Uterus (tissue), 3 donors: ENCODE measurements at regions not wholly inside any gene's neighbourhood (a gene's known extent, or its start where the extent isn't known, plus 50 kb on each side); places are given as distances from the start of the nearest gene placed in this dataset.

Source experiments
- DNase-seq, 2 donors: peaks; one replicate each; pipeline ENCODE4 v3.0.0-alpha.2; 2019 to 2020
- H3K27ac ChIP-seq, 2 donors: fragments of 200-600 bp; sonication (generic); 1 replicate in 1 of 2; 2 replicates in 1 of 2; pipeline ENCODE4 v1.5.1; 2016 to 2018
- H3K27me3 ChIP-seq, 2 donors: fragments of 200-600 bp; sonication (generic); one replicate each; pipeline ENCODE4 v1.5.1; 2018 to 2019; ENCODE audit warnings: control low read depth in 1 of 2
- H3K36me3 ChIP-seq, 2 donors: fragments of 200-600 bp; sonication (generic); one replicate each; pipeline ENCODE4 v1.5.1; 2019; ENCODE audit warnings: control low read depth in 1 of 2
- H3K4me1 ChIP-seq, 2 donors: fragments of 200-600 bp; sonication (generic); one replicate each; pipeline ENCODE4 v1.5.1; 2018 to 2019; ENCODE audit warnings: control low read depth in 1 of 2
- H3K4me3 ChIP-seq, 2 donors: fragments of 200-600 bp; sonication (generic); 1 replicate in 1 of 2; 2 replicates in 1 of 2; pipeline ENCODE4 v1.5.1; 2018 to 2019; ENCODE audit warnings: mild to moderate bottlenecking in 1 of 2
- H3K9me3 ChIP-seq, 2 donors: fragments of 200-600 bp; sonication (generic); one replicate each; pipeline ENCODE4 v1.5.1; 2019; ENCODE audit warnings: control low read depth in 1 of 2
- POLR2A ChIP-seq, 2 donors: fragments of 450-650 bp; IDR thresholded peaks; one replicate each; pipeline ENCODE4 v1.6.1; 2016; ENCODE audit warnings: antibody characterized with exemption in 2 of 2, mild to moderate bottlenecking in 1 of 2, moderate library complexity in 1 of 2
- intact Hi-C: fragments of 100-400 bp; cut with DNase I; formaldehyde crosslinking; loops from one replicate; pipeline ENCODE4 v1.15.1; 2023; ENCODE audit warnings: low total_unique reads
- TF ChIP-seq, protein P1 (sequence below), 4 experiments: fragments of 200-600 bp in 2 of 4; fragments of 450-650 bp in 2 of 4; sonication (generic) in 2 of 4; IDR thresholded peaks; one replicate each; pipeline ENCODE4 v1.5.1; 2016 to 2019; ENCODE audit warnings: antibody characterized with exemption in 4 of 4, mild to moderate bottlenecking in 2 of 4, moderate library complexity in 1 of 4
- donor health status: DM: yes; HTN: yes; CAD: no.

DNA sequence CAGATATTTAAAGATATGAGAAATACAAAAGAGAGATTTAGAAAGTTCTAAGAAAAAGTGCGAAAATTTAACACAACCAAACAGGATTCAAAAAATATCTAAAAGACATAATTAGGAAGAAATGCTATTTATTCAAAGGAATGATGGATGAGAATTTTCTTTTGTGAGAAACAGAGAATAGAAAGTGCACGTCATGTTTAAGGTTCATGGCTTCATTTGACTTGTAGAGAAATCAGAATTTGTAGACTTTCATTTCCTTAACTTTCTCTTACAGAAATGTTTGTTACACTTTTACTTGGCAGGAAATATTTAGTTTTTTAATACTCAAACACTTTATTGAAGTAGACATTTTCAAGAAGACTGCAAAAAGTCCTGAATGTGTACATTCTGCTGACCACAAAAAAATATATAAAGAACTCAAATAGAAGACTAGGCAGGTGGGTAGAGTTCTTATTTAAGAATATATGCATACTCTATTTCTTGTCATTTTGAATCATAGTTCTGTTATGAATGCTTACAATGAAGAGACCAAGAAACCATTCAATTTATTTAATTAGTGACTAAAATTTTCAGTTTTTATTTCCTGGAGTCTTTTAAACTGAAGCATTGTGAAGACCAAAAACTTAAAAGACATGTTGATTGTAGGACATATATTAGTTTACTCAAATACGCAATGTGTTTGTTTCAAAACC is 710.5 kb upstream of the HS3ST5 start:
- intact Hi-C loops: no loop called here
- Histone ChIP-seq H3K27me3 (no peaks in the 10 kb centered on the region), H3K4me1 (no peaks in the 10 kb centered on the region), H3K27ac (no peak overlapping the region), H3K36me3 (no peaks in the 10 kb centered on the region), H3K9me3 (no peaks in the 10 kb centered on the region), H3K4me3 (no peak overlapping the region)
- DNase-seq: no peak
- TF ChIP-seq POLR2A (IDR thresholded peaks at IDR 0.05): no peak
- TF ChIP-seq, protein P1, sequence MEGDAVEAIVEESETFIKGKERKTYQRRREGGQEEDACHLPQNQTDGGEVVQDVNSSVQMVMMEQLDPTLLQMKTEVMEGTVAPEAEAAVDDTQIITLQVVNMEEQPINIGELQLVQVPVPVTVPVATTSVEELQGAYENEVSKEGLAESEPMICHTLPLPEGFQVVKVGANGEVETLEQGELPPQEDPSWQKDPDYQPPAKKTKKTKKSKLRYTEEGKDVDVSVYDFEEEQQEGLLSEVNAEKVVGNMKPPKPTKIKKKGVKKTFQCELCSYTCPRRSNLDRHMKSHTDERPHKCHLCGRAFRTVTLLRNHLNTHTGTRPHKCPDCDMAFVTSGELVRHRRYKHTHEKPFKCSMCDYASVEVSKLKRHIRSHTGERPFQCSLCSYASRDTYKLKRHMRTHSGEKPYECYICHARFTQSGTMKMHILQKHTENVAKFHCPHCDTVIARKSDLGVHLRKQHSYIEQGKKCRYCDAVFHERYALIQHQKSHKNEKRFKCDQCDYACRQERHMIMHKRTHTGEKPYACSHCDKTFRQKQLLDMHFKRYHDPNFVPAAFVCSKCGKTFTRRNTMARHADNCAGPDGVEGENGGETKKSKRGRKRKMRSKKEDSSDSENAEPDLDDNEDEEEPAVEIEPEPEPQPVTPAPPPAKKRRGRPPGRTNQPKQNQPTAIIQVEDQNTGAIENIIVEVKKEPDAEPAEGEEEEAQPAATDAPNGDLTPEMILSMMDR (IDR thresholded peaks at IDR 0.05): no peak

DNA sequence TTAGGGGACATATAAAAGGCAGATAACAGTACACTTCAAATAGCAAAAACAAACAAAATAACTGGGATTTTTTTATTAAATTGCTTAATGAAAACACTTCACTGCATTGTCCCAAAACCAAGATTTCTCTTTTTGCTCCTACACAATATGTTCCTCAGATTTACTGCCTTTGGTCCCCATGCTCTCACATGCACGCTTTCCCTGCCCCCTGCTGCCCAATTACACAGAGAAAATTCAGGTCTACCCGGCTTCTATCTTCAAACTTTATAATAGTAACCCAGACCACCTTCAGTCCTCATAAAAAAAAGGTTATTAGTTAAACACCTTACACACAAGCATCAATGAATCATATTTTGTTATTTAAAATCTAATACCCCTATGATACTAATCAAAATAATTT is 673.8 kb upstream of the HS3ST5 start:
- DNase-seq: no peak
- TF ChIP-seq POLR2A (IDR thresholded peaks at IDR 0.05): no peak
- TF ChIP-seq, protein P1 (IDR thresholded peaks at IDR 0.05): no peak
- Histone ChIP-seq H3K4me3 (no peak overlapping the region), H3K4me1 (no peaks in the 10 kb centered on the region), H3K9me3 (no peaks in the 10 kb centered on the region), H3K36me3 (no peaks in the 10 kb centered on the region), H3K27me3 (no peaks in the 10 kb centered on the region), H3K27ac (no peak overlapping the region)
- intact Hi-C loops: no loop called here

DNA sequence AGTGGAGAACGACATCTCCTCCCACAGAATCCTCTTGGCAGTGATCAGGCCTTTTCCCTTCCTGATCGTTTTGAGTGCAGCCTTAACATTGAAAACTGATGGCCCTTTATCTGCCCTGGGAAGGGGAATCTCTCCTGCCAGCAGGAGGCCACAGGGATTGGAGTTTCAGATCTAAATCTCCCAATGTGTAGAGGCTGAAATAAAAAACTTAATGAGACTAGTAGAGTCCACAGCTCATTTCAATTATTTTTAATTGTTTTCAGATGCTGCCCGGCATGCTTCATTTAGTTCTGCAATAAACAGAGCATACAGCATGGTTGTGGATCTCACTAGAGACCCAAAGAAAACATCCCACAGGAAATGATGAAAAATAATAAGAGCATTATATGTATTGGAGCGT is 662.2 kb upstream of the HS3ST5 start:
- no peaks in the 10 kb centered on the region for H3K4me1 ChIP-seq
- TF ChIP-seq, protein P1 (IDR thresholded peaks at IDR 0.05): no peak
- no peak for TF ChIP-seq POLR2A (IDR thresholded peaks at IDR 0.05)
- H3K36me3 ChIP-seq: no peaks in the 10 kb centered on the region
- no peaks in the 10 kb centered on the region for H3K27me3 ChIP-seq
- no peaks in the 10 kb centered on the region for H3K9me3 ChIP-seq
- H3K4me3 ChIP-seq: no peak overlapping the region
- intact Hi-C loops: no loop called here
- H3K27ac ChIP-seq: no peak overlapping the region
- no peak for DNase-seq

DNA sequence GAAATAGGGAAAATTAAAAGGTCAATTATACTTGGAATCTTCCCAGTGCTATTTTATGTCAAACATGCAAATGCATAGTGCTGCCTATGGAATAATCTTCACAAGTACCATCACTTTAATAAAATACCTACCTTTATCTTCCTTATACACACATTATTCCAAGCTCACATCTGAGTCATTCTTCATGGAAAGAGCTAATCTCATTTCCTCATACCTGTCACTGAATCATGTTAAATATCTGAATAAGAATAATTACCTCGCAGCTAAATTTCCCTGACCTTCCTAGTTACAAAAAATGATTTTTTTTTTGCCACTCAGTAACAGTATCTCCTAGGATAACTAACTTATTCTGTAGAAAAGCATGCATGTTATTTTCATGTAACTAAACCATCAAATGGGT is 661.4 kb upstream of the HS3ST5 start:
- Histone ChIP-seq H3K4me1 (no peaks in the 10 kb centered on the region), H3K27me3 (no peaks in the 10 kb centered on the region), H3K4me3 (no peak overlapping the region), H3K9me3 (no peaks in the 10 kb centered on the region), H3K27ac (no peak overlapping the region), H3K36me3 (no peaks in the 10 kb centered on the region)
- intact Hi-C loops: no loop called here
- no peak for DNase-seq
- no peak for TF ChIP-seq POLR2A (IDR thresholded peaks at IDR 0.05)
- TF ChIP-seq, protein P1 (IDR thresholded peaks at IDR 0.05): no peak

DNA sequence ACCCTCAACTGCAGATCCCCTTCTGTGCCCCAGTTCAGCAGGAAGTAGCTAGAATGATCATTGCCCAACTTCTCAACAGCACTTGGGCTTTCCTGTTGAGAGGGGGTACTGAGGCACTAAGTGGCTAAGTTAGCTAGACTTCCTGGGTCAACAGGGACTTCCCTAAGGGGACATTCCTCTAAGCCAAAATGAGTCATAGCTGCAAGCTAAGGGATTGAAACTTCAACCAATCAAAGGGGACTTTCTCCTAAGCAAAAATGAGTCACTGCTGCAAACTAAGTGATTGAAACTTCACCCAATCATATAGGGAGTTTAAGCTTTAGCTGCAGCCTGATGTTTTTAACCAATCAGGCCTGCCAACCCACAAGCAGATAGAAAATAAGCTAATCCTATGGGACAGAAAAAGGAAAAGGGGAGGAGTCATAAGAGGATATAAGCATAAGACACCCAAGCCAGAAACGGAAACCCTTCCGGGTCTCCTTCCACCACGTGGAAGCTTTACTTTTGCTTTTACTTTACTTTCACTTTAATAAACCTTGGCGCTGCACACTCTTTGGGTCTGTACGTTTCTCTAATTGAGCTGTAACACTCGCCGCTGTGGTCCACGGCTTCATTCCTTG is 659.0 kb upstream of the HS3ST5 start:
- DNase-seq: no peak
- Histone ChIP-seq H3K27me3 (no peaks in the 10 kb centered on the region), H3K4me1 (no peaks in the 10 kb centered on the region), H3K4me3 (no peak overlapping the region), H3K36me3 (no peaks in the 10 kb centered on the region), H3K9me3 (no peaks in the 10 kb centered on the region), H3K27ac (no peak overlapping the region)
- intact Hi-C loops: no loop called here
- TF ChIP-seq, protein P1 (IDR thresholded peaks at IDR 0.05): no peak
- no peak for TF ChIP-seq POLR2A (IDR thresholded peaks at IDR 0.05)
